Stimulated activated naive CD4-positive, alpha-beta T cell (primary cell): ENCODE measurements at regions not wholly inside any gene's neighbourhood (a gene's known extent, or its start where the extent isn't known, plus 50 kb on each side); places are given as distances from the start of the nearest gene placed in this dataset.

Experiments
- DNase-seq, 6 experiments: peaks; one replicate each; lab custom pipeline; 2025; lab: John Stamatoyannopoulos, UW

GRCh38 chr15:95872366-95872771 lies 458.1 kb upstream of the NR2F2 start:
- DNase-seq: no peak

DNA sequence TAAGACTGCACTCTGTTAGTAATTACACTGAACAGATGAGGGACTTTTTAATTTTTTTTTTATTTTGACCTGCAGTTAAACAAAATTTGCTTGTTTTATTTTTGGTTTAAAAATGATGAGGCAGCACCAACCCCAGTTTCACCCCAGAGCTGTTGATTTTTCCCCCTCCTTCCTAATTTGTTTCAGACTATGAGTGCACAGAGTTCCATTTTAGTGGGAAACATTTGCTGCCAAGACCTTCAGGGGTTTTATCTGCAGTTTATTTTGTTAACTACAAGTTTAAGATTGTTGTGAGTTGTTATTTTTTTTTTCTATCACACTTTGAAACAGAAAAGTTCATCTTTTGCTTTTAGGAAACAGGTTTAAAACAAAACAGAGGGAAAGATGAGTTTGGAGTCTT lies 455.9 kb upstream of the NR2F2 start:
- DNase-seq: no peak

GRCh38 chr15:95875121-95875643 lies 455.3 kb upstream of the NR2F2 start:
- DNase-seq: peak in 4 of 6 experiments; percentile 17 to 37 (median 22)

DNA sequence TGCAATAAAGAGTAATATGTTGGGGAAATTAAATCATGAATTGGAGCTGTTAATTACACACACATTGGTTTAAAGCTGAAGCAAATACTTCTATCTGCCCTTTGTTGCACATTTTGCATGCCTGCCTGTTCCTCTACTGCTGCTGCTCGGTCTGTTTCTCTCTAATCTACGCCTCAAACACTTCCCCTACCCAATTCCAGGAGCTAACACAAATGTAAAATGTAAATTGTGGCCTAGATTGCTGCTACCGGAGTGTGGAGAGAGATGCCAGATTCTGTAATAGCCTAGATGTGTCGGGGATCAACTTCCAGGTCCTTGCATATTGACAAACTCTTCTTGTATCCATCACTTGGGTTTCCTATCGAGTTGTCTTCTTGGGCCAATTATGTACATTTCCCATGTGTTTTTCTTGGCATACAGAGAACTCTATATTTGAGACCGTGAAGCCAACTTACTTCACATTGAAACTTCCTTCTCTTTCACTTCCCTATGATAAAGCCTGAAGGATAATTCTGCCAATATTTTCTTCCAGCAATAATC lies 450.4 kb upstream of the NR2F2 start:
- DNase-seq: no peak

DNA sequence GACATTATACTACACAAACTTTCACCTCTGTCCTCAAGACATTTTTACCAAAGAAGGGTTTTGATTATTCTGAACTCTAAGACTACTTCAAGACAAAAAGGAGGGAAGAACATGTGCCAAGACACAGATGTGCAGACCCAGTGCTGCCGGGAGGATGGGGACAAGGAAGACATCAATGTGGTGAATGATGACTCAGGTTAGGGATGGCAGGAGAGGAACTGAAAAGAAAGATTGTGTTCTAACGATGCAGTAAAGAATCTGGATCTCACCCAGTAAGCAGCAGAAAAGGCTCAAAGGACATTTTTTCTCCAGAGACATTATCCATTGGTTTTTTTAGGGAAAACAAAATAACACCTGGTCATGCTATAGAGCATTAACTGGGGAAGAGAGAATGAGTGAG lies 449.9 kb upstream of the NR2F2 start:
- no peak for DNase-seq

- no peak for DNase-seq
These were observed 447.4 kb upstream of the NR2F2 start for GRCh38 chr15:95883064-95883463.

- no peak for DNase-seq
These were observed 446.2 kb upstream of the NR2F2 start for GRCh38 chr15:95884276-95884675.

DNA sequence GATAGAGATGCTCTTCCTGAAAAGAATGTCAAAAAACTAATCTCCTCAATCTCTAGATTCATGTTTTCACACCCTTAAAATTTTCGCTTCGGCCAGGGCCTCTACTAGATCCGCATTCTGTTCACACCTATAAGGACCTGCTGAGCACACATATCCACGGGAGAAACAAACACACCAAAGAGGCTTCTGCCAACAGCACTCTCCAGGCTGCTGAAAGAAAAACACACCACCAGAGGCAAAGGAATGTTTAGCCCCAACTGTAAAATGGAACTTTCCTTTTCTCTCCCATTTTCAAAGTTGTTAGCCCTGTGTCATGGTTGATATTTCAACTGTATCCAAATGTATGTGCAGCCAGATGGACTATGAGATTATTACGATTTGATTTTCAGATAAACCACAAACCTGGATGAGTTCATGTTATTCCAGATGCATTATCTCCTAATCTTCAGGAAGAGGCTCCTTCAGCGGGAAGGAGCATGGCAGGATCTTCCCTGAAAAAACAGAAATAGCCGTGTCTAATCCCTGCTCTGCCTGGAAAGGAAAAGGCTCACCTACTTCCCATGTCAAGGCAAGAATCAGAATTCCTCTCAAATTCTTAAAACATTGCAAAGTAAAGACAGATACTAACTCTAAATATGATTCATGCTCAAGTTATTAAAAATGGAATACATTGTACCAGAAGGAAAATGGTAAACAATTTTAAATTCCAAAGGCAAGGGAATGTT lies 442.7 kb upstream of the NR2F2 start:
- DNase-seq: no peak

- DNase-seq: no peak
These were observed 441.7 kb upstream of the NR2F2 start for GRCh38 chr15:95888762-95889161.

DNA sequence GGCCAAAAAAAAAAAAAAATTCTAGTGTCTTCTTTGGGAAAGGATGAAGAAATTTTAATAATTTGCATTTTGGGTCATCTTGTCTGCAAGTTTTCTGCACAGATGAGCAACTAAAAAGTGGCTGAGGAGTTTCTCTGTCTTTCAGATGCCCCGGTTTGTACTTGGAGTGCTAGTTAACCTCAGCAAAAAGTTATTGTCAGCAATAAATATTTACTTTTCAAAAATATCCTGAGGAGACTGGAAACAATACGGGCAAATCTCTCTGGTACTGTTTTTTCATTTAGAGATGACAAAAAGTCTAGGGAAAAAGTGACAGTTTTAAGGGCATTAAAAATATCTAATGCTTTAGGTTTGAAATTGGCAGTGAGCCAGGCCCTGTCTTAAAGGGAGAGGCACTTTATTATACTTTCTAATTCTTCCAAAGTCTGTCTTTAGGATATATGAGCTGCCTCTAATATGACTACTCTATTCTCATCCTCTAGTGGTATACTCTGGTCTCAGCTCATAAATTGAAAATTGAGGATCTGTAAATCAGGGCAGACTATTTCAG lies 436.0 kb upstream of the NR2F2 start:
- no peak for DNase-seq

DNA sequence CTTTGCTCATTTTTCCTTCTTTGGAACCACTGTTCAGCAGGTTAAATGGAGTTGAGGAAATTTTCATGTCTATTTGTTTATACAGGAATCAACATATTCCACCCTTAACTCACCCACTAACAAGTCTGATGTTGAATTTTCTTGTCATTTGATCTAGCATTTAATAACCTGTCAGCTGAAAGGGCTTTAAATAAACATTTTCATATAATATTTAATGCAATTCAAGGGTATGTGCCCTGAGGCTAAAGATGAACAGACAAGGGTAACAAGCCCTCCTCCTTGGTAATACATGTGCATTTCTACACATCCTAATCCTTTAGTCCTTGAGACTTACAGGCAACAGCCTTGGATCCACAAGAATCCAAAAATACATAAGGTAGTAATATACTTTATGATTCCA lies 435.0 kb upstream of the NR2F2 start:
- no peak for DNase-seq

DNA sequence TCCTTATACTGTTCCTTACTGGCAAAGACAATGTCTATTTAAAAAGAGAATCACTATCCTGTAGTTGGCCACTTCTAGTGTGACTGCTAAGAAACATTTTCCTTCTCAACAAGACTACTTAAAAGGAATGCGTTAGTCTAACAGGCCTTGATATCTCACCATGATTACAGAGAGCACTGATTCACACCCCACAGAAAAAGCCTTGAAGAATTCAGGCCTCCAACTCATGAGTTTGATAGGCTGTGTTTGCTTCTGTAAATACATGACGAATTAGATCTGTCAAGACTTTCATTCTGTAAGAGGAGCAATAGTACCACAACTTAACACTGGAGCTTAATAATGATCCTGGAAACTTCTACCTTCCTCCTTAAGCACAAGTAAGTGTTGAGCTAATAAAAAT lies 432.8 kb upstream of the NR2F2 start:
- no peak for DNase-seq

- no peak for DNase-seq
These were observed 431.7 kb upstream of the NR2F2 start for GRCh38 chr15:95898761-95899160.

- DNase-seq: no peak
These were observed 429.2 kb upstream of the NR2F2 start for GRCh38 chr15:95901271-95901670.

- no peak for DNase-seq
These were observed 427.9 kb upstream of the NR2F2 start for GRCh38 chr15:95902606-95903005.

DNA sequence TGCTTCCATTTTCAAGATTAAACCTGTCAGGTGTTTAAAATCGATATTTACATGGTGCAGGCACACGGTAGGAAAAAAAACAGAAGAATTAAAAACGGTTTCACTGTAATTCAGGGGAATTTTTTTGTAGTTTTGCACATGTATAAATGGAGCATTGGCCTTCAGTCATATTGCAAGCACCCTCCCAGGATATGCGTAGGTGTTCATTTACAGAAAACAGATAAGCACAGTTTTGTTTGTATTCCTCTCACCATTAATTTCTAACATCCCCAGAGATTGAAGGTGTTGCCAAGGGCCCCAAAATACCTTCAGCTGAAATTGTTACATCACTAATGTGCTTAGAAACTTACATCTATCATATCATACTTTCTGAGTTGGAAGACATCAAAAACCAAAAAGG lies 427.1 kb upstream of the NR2F2 start:
- no peak for DNase-seq

GRCh38 chr15:95910643-95911212 lies 419.8 kb upstream of the NR2F2 start:
- no peak for DNase-seq

DNA sequence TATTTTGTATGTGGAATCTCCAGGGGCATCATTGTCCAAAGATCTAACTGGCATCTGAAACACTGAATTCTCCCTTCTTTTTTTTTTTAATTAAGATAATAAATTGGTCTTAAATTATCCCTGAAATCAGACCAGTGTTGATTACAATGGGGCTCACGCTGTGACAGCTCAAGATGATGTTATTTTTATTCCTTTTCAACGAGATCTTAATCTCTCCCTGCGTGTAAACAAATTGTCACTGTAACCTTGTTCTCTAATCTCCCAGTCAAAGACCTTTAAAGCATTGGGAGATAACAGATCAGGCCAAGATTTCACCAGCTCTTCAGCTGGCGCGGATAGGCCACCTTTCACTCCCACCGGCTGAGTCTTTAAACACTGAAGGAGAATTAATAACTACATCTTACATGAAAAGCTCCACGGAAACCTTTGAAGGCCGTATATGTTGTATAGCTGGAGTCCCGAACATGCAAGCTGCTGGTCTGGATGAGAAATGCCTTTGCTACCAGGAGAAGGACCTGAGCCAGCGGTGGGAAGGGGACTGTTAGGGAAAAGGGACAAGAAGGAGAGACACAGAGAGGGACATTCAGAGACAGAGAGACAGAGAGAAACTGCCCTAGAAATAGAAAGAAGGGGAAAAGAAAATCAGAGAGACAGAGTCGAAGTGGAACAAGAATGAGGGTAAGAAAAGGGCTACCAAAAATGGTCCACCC lies 418.8 kb upstream of the NR2F2 start:
- no peak for DNase-seq

- DNase-seq: no peak
These were observed 418.2 kb upstream of the NR2F2 start for GRCh38 chr15:95912280-95912625.

GRCh38 chr15:95912728-95913127 lies 417.8 kb upstream of the NR2F2 start:
- DNase-seq: no peak

- no peak for DNase-seq
These were observed 413.9 kb upstream of the NR2F2 start for GRCh38 chr15:95916568-95916967.

DNA sequence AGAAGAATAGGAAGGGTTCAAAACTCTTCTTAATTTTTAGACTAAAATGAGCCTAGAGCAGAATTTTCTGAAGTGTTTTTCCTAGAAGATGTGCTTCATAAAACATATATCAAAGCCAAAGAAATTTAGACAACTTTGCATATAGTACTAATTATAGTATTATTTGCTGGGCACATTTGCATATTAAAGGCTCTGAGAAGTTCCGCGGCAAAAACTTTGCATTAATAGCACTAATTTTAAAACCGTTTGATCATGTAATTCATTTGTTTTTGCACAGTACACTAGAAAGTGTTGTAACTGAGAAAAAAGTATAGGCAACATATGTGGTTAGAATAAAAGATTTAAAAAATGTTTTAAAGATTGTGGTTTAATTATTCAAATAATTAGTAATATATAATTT lies 412.0 kb upstream of the NR2F2 start:
- no peak for DNase-seq

DNA sequence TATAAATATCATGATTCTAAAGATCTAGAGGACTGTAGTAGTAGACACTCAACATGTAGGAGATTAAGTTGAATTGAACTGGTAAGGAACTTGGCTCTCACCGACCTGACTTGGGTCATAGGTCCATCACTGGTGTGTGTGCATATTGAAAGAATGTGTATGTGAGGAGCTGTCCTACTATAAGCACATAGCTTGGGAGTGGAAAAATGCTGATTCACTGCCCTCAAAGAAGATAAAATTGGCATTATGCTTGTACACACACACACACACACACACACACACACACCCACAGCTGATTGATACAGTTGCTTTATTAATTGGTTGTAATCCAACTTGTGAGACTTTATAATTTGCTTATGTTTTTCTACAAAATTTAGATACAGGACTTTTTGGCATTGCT lies 411.0 kb upstream of the NR2F2 start:
- DNase-seq: no peak
